NCI-H1930 (cell line): ENCODE measurements at regions not wholly inside any gene's neighbourhood (a gene's known extent, or its start where the extent isn't known, plus 50 kb on each side); places are given as distances from the start of the nearest gene placed in this dataset.

Source experiments
- DNase-seq, 2 experiments: peaks; one replicate each; lab custom pipeline; 2025; lab: John Stamatoyannopoulos, UW

GRCh38 chr2:211237586-211238275 lies 681.3 kb downstream of the CPS1 start:
- DNase-seq = no peak

- DNase-seq = no peak
Observed at GRCh38 chr2:211241891-211242290, 685.5 kb downstream of the CPS1 start.

- DNase-seq = no peak
Observed at GRCh38 chr2:211247751-211248150, 691.4 kb downstream of the CPS1 start.

- no peak for DNase-seq
Observed at GRCh38 chr2:211248841-211249240, 692.4 kb downstream of the CPS1 start.

- no peak for DNase-seq
Observed at GRCh38 chr2:211251016-211251415, 694.6 kb downstream of the CPS1 start.

- DNase-seq = no peak
Observed at GRCh38 chr2:211258646-211259335, 702.4 kb downstream of the CPS1 start.

- DNase-seq = no peak
Observed at GRCh38 chr2:211259831-211260476, 703.6 kb downstream of the CPS1 start.

- no peak for DNase-seq
Observed at GRCh38 chr2:211270257-211270656, 713.9 kb downstream of the CPS1 start.

GRCh38 chr2:211281430-211282073 lies 725.2 kb downstream of the CPS1 start:
- no peak for DNase-seq

- DNase-seq = no peak
Observed at GRCh38 chr2:211302676-211303075, 746.3 kb downstream of the CPS1 start.

- no peak for DNase-seq
Observed at GRCh38 chr2:211306929-211307328, 750.5 kb downstream of the CPS1 start.
